ENCODE measurements at regions not wholly inside any gene's neighbourhood (a gene's known extent, or its start where the extent isn't known, plus 50 kb on each side); places are given as distances from the start of the nearest gene placed in this dataset.

DNA sequence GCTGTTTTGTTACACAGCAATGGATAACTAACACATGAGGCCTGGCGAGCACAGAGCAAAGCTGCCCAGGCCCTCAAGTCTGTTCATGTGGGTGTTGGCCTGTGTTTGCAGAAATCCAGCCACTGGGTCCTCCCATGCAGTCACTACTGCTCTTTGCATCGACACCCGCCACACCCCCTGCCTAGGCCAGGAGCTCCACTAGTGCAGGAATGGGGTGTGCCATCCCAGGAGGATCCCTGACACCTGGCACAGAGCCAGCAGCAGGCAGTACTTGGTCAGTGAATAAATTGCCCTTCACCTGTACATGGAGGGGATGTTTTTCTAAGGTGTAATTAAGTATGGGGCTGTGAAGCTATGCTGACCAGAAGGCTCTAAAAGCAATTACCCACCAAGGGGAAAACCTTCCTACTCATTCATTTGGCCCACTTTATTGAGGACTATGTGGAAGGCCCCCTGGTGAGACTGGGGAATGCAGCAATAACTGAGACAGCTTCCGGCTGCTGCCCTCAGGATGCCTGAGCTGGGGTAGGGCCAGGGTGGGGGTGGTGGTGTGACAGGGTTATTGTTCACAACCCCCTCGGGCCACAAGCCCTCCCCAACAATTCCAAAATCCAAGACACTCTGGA is 160.8 kb downstream of the CRYBB2 start:
- Mint-ChIP-seq H3K4me1 (ENCODE audit: low read depth) (peaks cover 5% of the 10 kb centered on the region), H3K27me3 (ENCODE audit: low read depth) (no peaks in the 10 kb centered on the region), H3K9me3 (no peaks in the 10 kb centered on the region), H3K4me3 (no peak overlapping the region), H3K36me3 (ENCODE audit: insufficient read depth in 2 of 2) (peaks cover 0 to 5% of the 10 kb centered on the region in 2 donors), H3K27ac (no peak overlapping the region)
- no peak for ATAC-seq (replicated peaks in 1 of 2)
- DNase-seq = no peak

- Mint-ChIP-seq H3K4me1 (ENCODE audit: low read depth) (peaks cover 30% of the 10 kb centered on the region), H3K4me3 (no peak overlapping the region), H3K27ac (no peak overlapping the region), H3K9me3 (no peaks in the 10 kb centered on the region), H3K36me3 (ENCODE audit: insufficient read depth in 2 of 2) (peaks cover 0 to 2% of the 10 kb centered on the region in 2 donors), H3K27me3 (ENCODE audit: low read depth) (no peaks in the 10 kb centered on the region)
- ATAC-seq (replicated peaks in 1 of 2) (no peak), DNase-seq (no peak)
Measured at GRCh38 chr22:25382762-25383161, 163.3 kb downstream of the CRYBB2 start.

GRCh38 chr22:25383278-25383820 is 163.9 kb downstream of the CRYBB2 start:
- Mint-ChIP-seq H3K36me3 (ENCODE audit: insufficient read depth in 2 of 2) (peaks cover 0 to 2% of the 10 kb centered on the region in 2 donors), H3K9me3 (no peaks in the 10 kb centered on the region), H3K4me1 (ENCODE audit: low read depth) (peaks cover 31% of the 10 kb centered on the region), H3K27me3 (ENCODE audit: low read depth) (no peaks in the 10 kb centered on the region), H3K27ac (no peak overlapping the region), H3K4me3 (no peak overlapping the region)
- DNase-seq = no peak
- no peak for ATAC-seq (replicated peaks in 1 of 2)

DNA sequence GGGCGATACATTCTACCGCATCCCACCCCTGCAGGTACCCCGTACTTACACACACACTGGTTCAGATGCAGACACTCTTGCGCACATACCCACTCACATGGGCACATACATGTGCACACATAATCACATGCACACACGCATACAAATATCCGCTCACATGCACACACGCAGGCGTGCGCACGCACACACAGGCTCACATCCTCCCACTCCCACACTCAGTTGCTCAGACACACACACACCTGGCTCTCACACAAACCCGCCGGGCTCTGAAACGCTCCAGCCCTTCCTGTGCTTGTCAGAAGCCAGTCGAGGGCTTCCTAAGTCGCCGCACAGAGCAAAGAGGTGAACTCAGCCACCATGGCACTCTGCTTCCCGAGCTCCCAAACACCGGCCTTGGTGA is 164.5 kb downstream of the CRYBB2 start:
- Mint-ChIP-seq H3K9me3 (no peaks in the 10 kb centered on the region), H3K4me3 (no peak overlapping the region), H3K27me3 (ENCODE audit: low read depth) (no peaks in the 10 kb centered on the region), H3K4me1 (ENCODE audit: low read depth) (peaks cover 37% of the 10 kb centered on the region), H3K27ac (no peak overlapping the region), H3K36me3 (ENCODE audit: insufficient read depth in 2 of 2) (peaks cover 0 to 2% of the 10 kb centered on the region in 2 donors)
- DNase-seq (no peak), ATAC-seq (replicated peaks in 1 of 2) (no peak)

DNA sequence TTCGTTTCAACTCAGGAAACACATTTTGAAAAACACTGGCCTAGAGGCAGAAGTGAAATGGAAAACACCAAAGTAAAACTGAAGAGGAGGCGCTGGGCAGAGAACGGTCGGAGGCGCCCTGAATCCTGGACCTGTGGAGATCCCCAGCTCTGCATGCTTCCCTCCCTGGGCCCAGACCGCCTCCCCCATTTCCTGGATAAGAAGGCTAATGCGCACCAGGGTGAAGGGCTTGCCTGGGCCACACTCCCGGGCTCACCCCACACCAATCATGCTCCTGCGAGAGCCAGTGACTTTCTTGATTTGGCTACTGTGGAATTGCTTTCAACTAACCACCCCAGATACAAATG is 167.1 kb downstream of the CRYBB2 start:
- Mint-ChIP-seq H3K27ac (no peak overlapping the region), H3K4me1 (ENCODE audit: low read depth) (peaks cover 49% of the 10 kb centered on the region), H3K27me3 (ENCODE audit: low read depth) (no peaks in the 10 kb centered on the region), H3K36me3 (ENCODE audit: insufficient read depth in 2 of 2) (no peaks in the 10 kb centered on the region), H3K4me3 (no peak overlapping the region), H3K9me3 (no peaks in the 10 kb centered on the region)
- no peak for DNase-seq
- ATAC-seq (replicated peaks in 1 of 2) = no peak

- Mint-ChIP-seq H3K27me3 (ENCODE audit: low read depth) (no peaks in the 10 kb centered on the region), H3K9me3 (no peaks in the 10 kb centered on the region), H3K4me1 (ENCODE audit: low read depth) (peaks cover 44% of the 10 kb centered on the region), H3K4me3 (no peak overlapping the region), H3K27ac (no peak overlapping the region), H3K36me3 (ENCODE audit: insufficient read depth in 2 of 2) (no peaks in the 10 kb centered on the region)
- DNase-seq (no peak), ATAC-seq (replicated peaks in 1 of 2) (no peak)
Measured at GRCh38 chr22:25388415-25388814, 169.0 kb downstream of the CRYBB2 start.

- Mint-ChIP-seq H3K36me3 (ENCODE audit: insufficient read depth in 2 of 2) (no peaks in the 10 kb centered on the region), H3K27me3 (ENCODE audit: low read depth) (no peaks in the 10 kb centered on the region)
- no peak for ATAC-seq (replicated peaks in 1 of 2)
Measured at GRCh38 chr22:25388866-25389540, 169.6 kb downstream of the CRYBB2 start.

DNA sequence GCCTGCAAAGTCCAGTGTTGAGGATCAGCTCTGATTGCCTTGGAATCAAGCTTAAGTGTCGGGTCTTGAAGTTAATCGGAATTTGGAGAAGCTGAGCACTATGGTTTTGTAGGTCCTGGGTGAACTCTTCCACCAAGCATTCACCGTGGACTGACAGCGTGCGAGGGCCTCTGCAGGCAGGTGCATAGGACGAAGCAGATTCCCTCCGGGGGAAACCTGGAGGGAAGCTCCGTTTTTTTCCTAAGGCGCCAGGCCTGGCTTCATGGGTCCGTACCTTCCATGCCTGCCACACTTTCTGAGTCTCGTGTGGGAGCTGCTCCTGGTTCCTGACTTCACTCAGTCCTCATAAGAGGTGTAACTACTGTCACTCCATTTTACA is 170.1 kb downstream of the CRYBB2 start:
- Mint-ChIP-seq H3K4me1 (ENCODE audit: low read depth) (peaks cover 44% of the 10 kb centered on the region), H3K27ac (no peak overlapping the region), H3K36me3 (ENCODE audit: insufficient read depth in 2 of 2) (no peaks in the 10 kb centered on the region), H3K27me3 (ENCODE audit: low read depth) (no peaks in the 10 kb centered on the region), H3K4me3 (no peak overlapping the region), H3K9me3 (no peaks in the 10 kb centered on the region)
- ATAC-seq (replicated peaks in 1 of 2) (no peak), DNase-seq (no peak)

More at GRCh38 chr22:25388866-25389540, 169.6 kb downstream of the CRYBB2 start:
- no peak for DNase-seq
- H3K4me1 Mint-ChIP-seq (ENCODE audit: low read depth) = peaks cover 44% of the 10 kb centered on the region
- H3K27ac Mint-ChIP-seq = no peak overlapping the region
- H3K9me3 Mint-ChIP-seq = no peaks in the 10 kb centered on the region
- H3K4me3 Mint-ChIP-seq = no peak overlapping the region

DNA sequence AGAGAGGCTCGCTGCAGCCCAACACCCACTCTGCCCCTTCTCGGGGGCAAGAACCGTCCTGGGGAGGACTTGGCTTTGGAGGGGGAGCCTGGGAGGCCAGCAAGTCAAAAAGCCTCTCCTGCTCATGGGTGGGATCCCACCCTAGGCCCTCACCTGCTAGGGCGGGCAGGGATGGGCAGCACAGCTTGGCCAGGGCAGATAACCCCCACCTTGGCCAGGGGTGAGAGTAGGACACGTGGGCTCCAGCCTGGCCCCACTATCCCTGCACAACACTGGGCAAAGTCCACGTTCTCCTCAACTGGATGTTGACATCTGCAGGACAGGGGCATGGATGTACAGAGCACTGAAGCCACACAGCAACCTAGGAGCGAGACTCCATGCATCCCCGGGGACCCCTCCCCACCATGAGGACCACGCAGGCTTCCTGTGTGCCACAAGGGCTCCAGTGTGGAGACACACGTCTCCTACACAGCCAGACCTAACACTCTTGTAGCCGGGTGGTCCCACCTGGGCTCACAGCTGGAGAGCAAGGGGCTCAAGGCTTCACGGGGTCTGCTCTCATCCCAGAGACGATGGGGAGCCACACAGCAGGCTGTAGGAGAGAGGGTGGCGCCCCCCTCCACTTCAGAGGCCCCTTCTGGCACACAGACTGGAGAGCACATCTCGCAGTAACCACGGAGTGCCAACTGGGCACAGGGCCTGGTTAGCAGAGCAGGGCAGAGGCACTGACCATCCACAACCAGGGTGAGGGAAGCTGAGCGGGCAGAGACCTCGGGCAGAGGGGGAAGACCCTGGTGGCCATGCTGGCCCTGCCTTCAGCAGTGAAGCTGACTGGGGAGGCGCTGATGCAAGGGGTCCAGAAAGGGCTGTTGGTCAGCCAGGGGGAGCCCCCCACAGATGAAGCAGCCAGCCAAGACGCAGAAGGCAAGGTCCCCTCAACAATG is 171.1 kb downstream of the CRYBB2 start:
- no peak overlapping the region for H3K27ac Mint-ChIP-seq
- H3K9me3 Mint-ChIP-seq = no peaks in the 10 kb centered on the region
- ATAC-seq (replicated peaks in 1 of 2) (no peak), DNase-seq (no peak)
- H3K36me3 Mint-ChIP-seq (ENCODE audit: insufficient read depth in 2 of 2) = no peaks in the 10 kb centered on the region
- H3K27me3 Mint-ChIP-seq (ENCODE audit: low read depth) = no peaks in the 10 kb centered on the region
- H3K4me3 Mint-ChIP-seq = no peak overlapping the region
- peaks cover 41% of the 10 kb centered on the region for H3K4me1 Mint-ChIP-seq (ENCODE audit: low read depth)

GRCh38 chr22:25392584-25392983 is 171.9 kb upstream of the GRK3 start:
- Mint-ChIP-seq H3K4me3 (no peak overlapping the region), H3K4me1 (ENCODE audit: low read depth) (peaks cover 36% of the 10 kb centered on the region), H3K27me3 (ENCODE audit: low read depth) (no peaks in the 10 kb centered on the region), H3K9me3 (no peaks in the 10 kb centered on the region), H3K36me3 (ENCODE audit: insufficient read depth in 2 of 2) (no peaks in the 10 kb centered on the region), H3K27ac (no peak overlapping the region)
- DNase-seq (no peak), ATAC-seq (replicated peaks in 1 of 2) (no peak)

- no peaks in the 10 kb centered on the region for H3K36me3 Mint-ChIP-seq (ENCODE audit: insufficient read depth in 2 of 2)
- no peak overlapping the region for H3K27ac Mint-ChIP-seq
- H3K9me3 Mint-ChIP-seq = no peaks in the 10 kb centered on the region
- no peak overlapping the region for H3K4me3 Mint-ChIP-seq
- ATAC-seq (replicated peaks in 1 of 2) (no peak), DNase-seq (no peak)
- H3K27me3 Mint-ChIP-seq (ENCODE audit: low read depth) = no peaks in the 10 kb centered on the region
- peaks cover 39% of the 10 kb centered on the region for H3K4me1 Mint-ChIP-seq (ENCODE audit: low read depth)
Measured at GRCh38 chr22:25393121-25393805, 171.2 kb upstream of the GRK3 start.

- Mint-ChIP-seq H3K4me3 (no peak overlapping the region), H3K4me1 (ENCODE audit: low read depth) (peaks cover 39% of the 10 kb centered on the region), H3K9me3 (no peaks in the 10 kb centered on the region), H3K36me3 (ENCODE audit: insufficient read depth in 2 of 2) (no peaks in the 10 kb centered on the region), H3K27ac (no peak overlapping the region), H3K27me3 (ENCODE audit: low read depth) (no peaks in the 10 kb centered on the region)
- DNase-seq (no peak), ATAC-seq (replicated peaks in 1 of 2) (no peak)
Measured at GRCh38 chr22:25395468-25395867, 169.0 kb upstream of the GRK3 start.

- H3K27ac Mint-ChIP-seq = no peak overlapping the region
- ATAC-seq (replicated peaks in 1 of 2) (no peak), DNase-seq (no peak)
- no peaks in the 10 kb centered on the region for H3K9me3 Mint-ChIP-seq
- no peaks in the 10 kb centered on the region for H3K27me3 Mint-ChIP-seq (ENCODE audit: low read depth)
- H3K4me1 Mint-ChIP-seq (ENCODE audit: low read depth) = peaks cover 43% of the 10 kb centered on the region
- H3K4me3 Mint-ChIP-seq = no peak overlapping the region
- H3K36me3 Mint-ChIP-seq (ENCODE audit: insufficient read depth in 2 of 2) = no peaks in the 10 kb centered on the region
Measured at GRCh38 chr22:25395915-25396314, 168.6 kb upstream of the GRK3 start.
